ENCODE measurements at regions not wholly inside any gene's neighbourhood (a gene's known extent, or its start where the extent isn't known, plus 50 kb on each side); places are given as distances from the start of the nearest gene placed in this dataset.

DNA sequence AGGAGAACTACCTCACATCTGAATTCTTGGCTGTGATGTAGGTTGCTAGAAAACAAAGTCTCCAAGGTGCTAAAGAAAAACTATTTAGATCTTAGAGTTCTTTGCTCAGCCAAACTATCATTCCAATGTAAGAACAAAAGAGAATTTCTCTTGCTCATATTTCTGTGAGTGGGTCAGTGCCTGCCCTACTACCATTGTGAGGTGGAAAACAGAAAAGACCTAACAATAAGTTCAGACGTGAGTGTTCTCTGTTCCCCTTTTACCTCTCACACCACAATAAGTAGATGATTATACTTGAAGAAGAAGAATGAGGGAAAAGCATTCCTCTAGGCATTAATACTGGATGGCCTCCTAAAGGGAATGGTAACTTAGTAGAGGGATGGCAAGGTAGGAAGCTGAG is 187.4 kb upstream of the KITLG start:
- Mint-ChIP-seq H3K27me3 (no peaks in the 10 kb centered on the region), H3K27ac (no peak overlapping the region), H3K36me3 (no peaks in the 10 kb centered on the region), H3K4me1 (ENCODE audit: unreplicated experiment) (no peaks in the 10 kb centered on the region), H3K4me3 (no peak overlapping the region), H3K9me3 (peaks cover 8% of the 10 kb centered on the region)
- TF ChIP-seq CTCF (conservative IDR thresholded peaks at IDR 0.05), result no peak
- no peak for DNase-seq (ENCODE audit: extremely low spot score, unreplicated experiment)

DNA sequence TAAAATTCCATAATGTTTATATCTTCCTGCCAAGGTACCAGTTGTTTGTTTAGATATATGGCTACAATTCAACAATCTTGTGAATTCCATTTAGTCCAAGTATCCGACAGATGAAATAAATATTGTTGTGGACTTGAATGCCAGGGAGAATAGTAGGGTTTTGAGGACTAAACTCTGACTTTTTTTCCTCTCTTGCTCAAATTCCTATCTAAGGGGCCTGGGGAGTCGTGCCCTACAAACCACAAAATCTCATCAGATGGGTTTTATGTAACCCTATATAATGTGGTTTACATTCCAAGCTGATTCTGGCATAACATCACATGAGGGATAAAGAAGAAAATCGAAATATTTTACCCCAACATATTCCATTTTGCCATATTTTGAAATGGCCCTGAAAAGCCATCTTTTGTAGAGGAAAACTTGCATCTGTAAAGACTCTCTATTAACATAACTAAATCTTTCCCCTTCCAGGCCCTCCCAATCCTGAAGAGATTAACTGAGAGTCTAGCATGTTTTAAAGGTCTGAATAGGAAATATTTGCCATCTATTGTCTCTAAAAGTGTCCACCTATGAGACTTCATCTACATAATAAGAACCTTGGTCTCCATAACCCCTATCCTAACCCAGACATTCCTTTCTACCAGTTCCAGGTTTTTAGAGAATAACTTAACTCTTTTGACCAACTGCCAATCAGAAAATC is 184.7 kb upstream of the KITLG start:
- no peak for TF ChIP-seq CTCF (conservative IDR thresholded peaks at IDR 0.05)
- H3K27me3 Mint-ChIP-seq, result no peaks in the 10 kb centered on the region
- H3K36me3 Mint-ChIP-seq, result no peaks in the 10 kb centered on the region
- H3K4me1 Mint-ChIP-seq (ENCODE audit: unreplicated experiment), result no peaks in the 10 kb centered on the region
- H3K27ac Mint-ChIP-seq, result no peak overlapping the region
- DNase-seq (ENCODE audit: extremely low spot score, unreplicated experiment), result no peak
- no peak overlapping the region for H3K4me3 Mint-ChIP-seq
- peaks cover 14% of the 10 kb centered on the region for H3K9me3 Mint-ChIP-seq

DNA sequence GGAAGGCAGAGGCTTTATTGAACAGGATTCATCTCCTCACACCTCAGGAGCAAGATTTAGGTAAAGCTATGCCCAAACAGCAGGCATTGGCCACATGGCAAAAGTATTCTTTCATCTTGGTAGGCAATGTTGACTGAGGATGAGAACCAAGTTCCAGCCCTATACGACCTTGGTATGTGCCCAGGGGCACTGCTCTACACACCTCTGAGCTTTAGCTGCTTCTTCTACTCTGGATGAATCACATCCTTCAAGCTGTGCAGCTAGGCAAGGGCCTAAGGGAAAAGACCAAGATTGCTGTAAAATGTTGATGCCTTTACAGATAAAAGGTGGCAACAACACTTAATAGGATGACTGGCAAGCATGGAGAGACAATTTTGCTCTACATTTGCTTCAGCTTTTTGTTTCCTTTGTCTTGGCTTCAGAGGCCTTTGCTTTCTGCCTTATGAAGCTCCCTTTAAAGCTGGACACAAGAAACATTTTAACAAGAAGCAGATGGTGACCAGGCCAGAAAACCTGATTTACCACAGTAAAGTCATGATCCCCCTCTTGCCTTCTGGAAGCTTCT is 183.3 kb upstream of the KITLG start:
- Mint-ChIP-seq H3K27me3 (no peaks in the 10 kb centered on the region), H3K27ac (no peak overlapping the region), H3K36me3 (no peaks in the 10 kb centered on the region), H3K9me3 (peaks cover 14% of the 10 kb centered on the region), H3K4me3 (no peak overlapping the region), H3K4me1 (ENCODE audit: unreplicated experiment) (no peaks in the 10 kb centered on the region)
- no peak for DNase-seq (ENCODE audit: extremely low spot score, unreplicated experiment)
- TF ChIP-seq CTCF (conservative IDR thresholded peaks at IDR 0.05), result no peak

GRCh38 chr12:88758176-88758575 is 177.9 kb upstream of the KITLG start:
- no peak overlapping the region for H3K27ac Mint-ChIP-seq
- no peaks in the 10 kb centered on the region for H3K4me1 Mint-ChIP-seq (ENCODE audit: unreplicated experiment)
- TF ChIP-seq CTCF (conservative IDR thresholded peaks at IDR 0.05), result no peak
- no peak overlapping the region for H3K4me3 Mint-ChIP-seq
- no peaks in the 10 kb centered on the region for H3K27me3 Mint-ChIP-seq
- DNase-seq (ENCODE audit: extremely low spot score, unreplicated experiment), result no peak
- no peaks in the 10 kb centered on the region for H3K36me3 Mint-ChIP-seq
- peaks cover 9% of the 10 kb centered on the region for H3K9me3 Mint-ChIP-seq

GRCh38 chr12:88756917-88757316 is 176.6 kb upstream of the KITLG start:
- H3K9me3 Mint-ChIP-seq, result peaks cover 4% of the 10 kb centered on the region

More at GRCh38 chr12:88756917-88757316, 176.6 kb upstream of the KITLG start:
- Mint-ChIP-seq H3K27me3 (no peaks in the 10 kb centered on the region), H3K36me3 (no peaks in the 10 kb centered on the region), H3K4me3 (no peak overlapping the region), H3K4me1 (ENCODE audit: unreplicated experiment) (no peaks in the 10 kb centered on the region), H3K27ac (no peak overlapping the region)
- DNase-seq (ENCODE audit: extremely low spot score, unreplicated experiment), result no peak
- no peak for TF ChIP-seq CTCF (conservative IDR thresholded peaks at IDR 0.05)
